ENCODE measurements at regions not wholly inside any gene's neighbourhood (a gene's known extent, or its start where the extent isn't known, plus 50 kb on each side); places are given as distances from the start of the nearest gene placed in this dataset.
A peak's percentile ranks its signal among the peaks of the same experiment; 100 is the strongest.

DNA sequence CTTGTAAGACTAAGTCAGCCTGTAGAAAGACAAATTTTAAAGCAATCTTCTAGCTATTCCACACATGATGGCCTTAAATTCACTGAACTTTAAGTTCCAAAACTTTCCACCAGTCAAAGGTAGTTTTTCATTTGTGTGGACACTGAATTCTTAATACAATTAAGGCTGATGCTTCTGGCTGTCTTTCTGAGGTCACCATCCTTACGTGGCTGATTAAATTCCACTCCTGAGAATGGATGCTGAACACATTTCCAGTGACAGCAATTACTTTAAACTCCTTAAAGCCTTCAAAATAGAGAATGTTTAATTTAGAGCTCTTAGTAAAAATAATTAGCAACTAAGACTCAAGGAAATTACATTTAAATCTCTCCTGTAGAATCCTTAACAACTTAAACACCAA is 142.6 kb upstream of the COL1A2 start:
- Mint-ChIP-seq H3K9me3 (no peaks in the 10 kb centered on the region; the same call in 2 of the 3 replicates), H3K4me3 (no peak overlapping the region), H3K27me3 (ENCODE audit: insufficient read depth, low read depth, poor library complexity) (peaks cover 2% of the 10 kb centered on the region), H3K4me1 (peaks cover 10% of the 10 kb centered on the region), H3K36me3 (ENCODE audit: low read depth) (no peaks in the 10 kb centered on the region), H3K27ac (no peak overlapping the region)
- no peaks in the 10 kb centered on the region for H3K27me3 ChIP-seq (ENCODE audit: insufficient read depth)
- no peak overlapping the region for H3K4me3 ChIP-seq
- H3K27ac ChIP-seq (ENCODE audit: low read depth): no peak overlapping the region
- H3K36me3 ChIP-seq (ENCODE audit: insufficient read depth): no peaks in the 10 kb centered on the region
- DNase-seq (ENCODE audit: low spot score) (no peak), ATAC-seq (no peak)
- H4K20me1 ChIP-seq (replicated peaks; ENCODE audit: insufficient read depth): no peaks in the 10 kb centered on the region
- H3K79me2 ChIP-seq (replicated peaks; ENCODE audit: insufficient read depth): no peaks in the 10 kb centered on the region
- H3K4me2 ChIP-seq: peak overlapping the region; percentile 35; the same call in 1 of the 2 replicates
- no peak overlapping the region for H2AFZ ChIP-seq
- no peaks in the 10 kb centered on the region for H3F3A ChIP-seq (replicated peaks; ENCODE audit: low read depth)
- H3K9me2 ChIP-seq (ENCODE audit: insufficient read depth): 0 out of 2 replicates have a peak, but pooled peaks cover 4% of the 10 kb centered on the region
- no peak for TF ChIP-seq JUNB (IDR thresholded peaks at IDR 0.05; ENCODE audit: unreplicated experiment)
- peaks cover 9% of the 10 kb centered on the region; the same call in 1 of the 2 replicates for H3K4me1 ChIP-seq (ENCODE audit: insufficient read depth)

GRCh38 chr7:94252971-94253370 is 141.7 kb upstream of the COL1A2 start:
- Histone ChIP-seq H3K9me2 (ENCODE audit: insufficient read depth) (0 out of 2 replicates have a peak, but pooled peaks cover 4% of the 10 kb centered on the region), H3K4me3 (no peak overlapping the region), H3K27ac (ENCODE audit: low read depth) (no peak overlapping the region), H3K79me2 (replicated peaks; ENCODE audit: insufficient read depth) (no peaks in the 10 kb centered on the region), H4K20me1 (replicated peaks; ENCODE audit: insufficient read depth) (no peaks in the 10 kb centered on the region), H3K27me3 (ENCODE audit: insufficient read depth) (no peaks in the 10 kb centered on the region), H3F3A (replicated peaks; ENCODE audit: low read depth) (no peaks in the 10 kb centered on the region), H3K4me2 (no peak overlapping the region), H2AFZ (peak overlapping the region; percentile 67; the same call in 1 of the 2 replicates), H3K4me1 (ENCODE audit: insufficient read depth) (peaks cover 9% of the 10 kb centered on the region; the same call in 1 of the 2 replicates), H3K36me3 (ENCODE audit: insufficient read depth) (no peaks in the 10 kb centered on the region)
- H3K27ac Mint-ChIP-seq: no peak overlapping the region
- no peaks in the 10 kb centered on the region for H3K36me3 Mint-ChIP-seq (ENCODE audit: low read depth)
- H3K4me3 Mint-ChIP-seq: no peak overlapping the region
- H3K9me3 Mint-ChIP-seq: no peaks in the 10 kb centered on the region; the same call in 2 of the 3 replicates
- H3K27me3 Mint-ChIP-seq (ENCODE audit: insufficient read depth, low read depth, poor library complexity): peaks cover 2% of the 10 kb centered on the region
- ATAC-seq (no peak), DNase-seq (ENCODE audit: low spot score) (no peak)
- H3K4me1 Mint-ChIP-seq: peaks cover 12% of the 10 kb centered on the region
- TF ChIP-seq NANOG (IDR thresholded peaks at IDR 0.05; ENCODE audit: borderline replicate concordance) (no peak), REST (IDR thresholded peaks at IDR 0.05; ENCODE audit: unreplicated experiment) (no peak), ZNF331 (CRISPR knock-in tag; IDR thresholded peaks at IDR 0.05; ENCODE audit: low read depth) (no peak), ZNF462 (CRISPR knock-in tag; IDR thresholded peaks at IDR 0.05) (no peak), ETS1 (IDR thresholded peaks at IDR 0.05) (no peak), POLR2AphosphoS5 (IDR thresholded peaks at IDR 0.05; ENCODE audit: low read depth) (no peak), ZNF114 (CRISPR knock-in tag; IDR thresholded peaks at IDR 0.05) (no peak), CTCF (conservative IDR thresholded peaks at IDR 0.05; ENCODE audit: low read depth in 2 of 2) (no peak), CREB1 (CRISPR knock-in tag; IDR thresholded peaks at IDR 0.05; ENCODE audit: low read depth) (no peak)
